Mucosa of stomach (tissue), 1 donor: ENCODE measurements at regions not wholly inside any gene's neighbourhood (a gene's known extent, or its start where the extent isn't known, plus 50 kb on each side); places are given as distances from the start of the nearest gene placed in this dataset.
"Not testable (repeated sequence)": the region's sequence is repeated elsewhere in the genome, so short reads cannot be mapped to it uniquely, and the experiment has no call there.

ENCODE experiments used
- H3K27me3 ChIP-seq: one replicate; pipeline ENCODE4 v1.7.0; 2013; ENCODE audit warnings: mild to moderate bottlenecking, low read length; ENCODE audit not compliant: control insufficient read depth, insufficient read depth
- H3K36me3 ChIP-seq: one replicate; pipeline ENCODE4 v1.7.0; 2013; ENCODE audit warnings: low read length; ENCODE audit not compliant: control insufficient read depth, insufficient read depth
- H3K4me1 ChIP-seq: one replicate; pipeline ENCODE4 v1.7.0; 2013; ENCODE audit warnings: mild to moderate bottlenecking, low read length; ENCODE audit not compliant: control insufficient read depth, insufficient read depth
- H3K4me3 ChIP-seq: one replicate; pipeline ENCODE4 v1.7.0; 2013; ENCODE audit warnings: low read length
- H3K9ac ChIP-seq: one replicate; pipeline ENCODE4 v1.7.0; 2013; ENCODE audit warnings: mild to moderate bottlenecking, low read length, moderate library complexity
- H3K9me3 ChIP-seq: one replicate; pipeline ENCODE4 v1.7.0; 2013; ENCODE audit warnings: mild to moderate bottlenecking, low read length, moderate library complexity; ENCODE audit not compliant: control insufficient read depth
- donor health status: Pancreatic carcinoma.

DNA sequence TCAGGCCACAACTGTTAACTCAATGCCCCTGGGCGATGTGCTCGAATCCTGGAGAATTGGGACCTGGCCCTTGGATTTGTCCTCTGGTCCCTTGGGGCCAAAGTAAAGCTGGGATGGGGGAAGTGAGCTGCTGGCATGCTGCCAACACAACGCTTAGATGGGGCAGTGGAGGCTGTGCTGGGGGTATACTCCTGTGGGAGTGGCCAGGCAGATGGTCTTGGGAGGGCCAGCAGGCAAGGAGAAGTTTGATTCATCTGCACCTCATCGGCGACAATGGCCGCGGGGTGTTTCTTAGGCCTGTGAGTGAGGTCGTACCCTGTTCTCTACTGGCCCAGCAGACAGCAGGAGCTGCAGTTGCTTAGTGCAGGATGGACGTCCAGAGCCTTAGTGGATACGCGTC lies 139.0 kb upstream of the MTPN start:
- Histone ChIP-seq H3K4me3 (no peak overlapping the region), H3K9me3 (no peaks in the 10 kb centered on the region), H3K36me3 (no peaks in the 10 kb centered on the region), H3K9ac (no peak overlapping the region), H3K27me3 (no peaks in the 10 kb centered on the region), H3K4me1 (peaks cover 6% of the 10 kb centered on the region)

DNA sequence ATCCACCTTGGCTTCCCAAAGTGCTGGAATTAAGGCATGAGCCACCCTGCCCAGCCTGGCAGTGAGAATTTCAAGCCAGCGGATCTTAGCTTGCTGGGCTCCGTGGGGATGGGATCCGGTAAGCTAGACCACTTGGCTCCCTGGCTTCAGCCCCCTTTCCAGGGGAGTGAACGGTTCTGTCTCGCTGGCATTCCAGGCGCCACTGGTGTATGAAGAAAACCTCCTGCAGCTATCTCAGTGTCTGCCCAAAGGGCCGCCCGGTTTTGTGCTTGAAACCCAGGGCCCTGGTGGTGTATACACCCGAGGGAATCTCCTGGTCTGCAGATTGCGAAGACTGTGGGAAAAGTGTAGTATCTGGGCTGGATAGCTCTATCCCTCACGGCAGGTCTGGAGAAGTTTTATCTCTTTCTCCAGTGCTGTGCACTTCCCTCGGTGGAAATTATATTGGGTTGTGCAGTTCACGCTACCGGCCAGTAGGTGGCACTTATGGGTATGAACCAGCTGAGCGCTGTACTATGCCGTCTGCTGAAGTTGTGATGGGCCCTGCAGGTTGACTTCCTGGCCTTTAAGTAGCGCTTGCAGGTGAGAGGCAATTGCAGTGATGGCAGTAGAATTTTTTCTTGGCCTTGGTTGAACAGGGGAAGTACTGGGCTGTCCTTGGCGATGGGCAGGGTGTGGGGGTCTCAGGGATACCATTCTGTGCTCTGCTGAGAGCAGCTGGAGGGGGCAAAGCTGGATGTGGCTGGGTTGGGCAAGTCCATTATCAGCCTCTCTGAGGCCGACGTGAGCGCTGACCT lies 138.0 kb upstream of the MTPN start:
- Histone ChIP-seq H3K4me3 (no peak overlapping the region), H3K27me3 (no peaks in the 10 kb centered on the region), H3K36me3 (no peaks in the 10 kb centered on the region), H3K9ac (no peak overlapping the region), H3K4me1 (peaks cover 6% of the 10 kb centered on the region), H3K9me3 (no peaks in the 10 kb centered on the region)

DNA sequence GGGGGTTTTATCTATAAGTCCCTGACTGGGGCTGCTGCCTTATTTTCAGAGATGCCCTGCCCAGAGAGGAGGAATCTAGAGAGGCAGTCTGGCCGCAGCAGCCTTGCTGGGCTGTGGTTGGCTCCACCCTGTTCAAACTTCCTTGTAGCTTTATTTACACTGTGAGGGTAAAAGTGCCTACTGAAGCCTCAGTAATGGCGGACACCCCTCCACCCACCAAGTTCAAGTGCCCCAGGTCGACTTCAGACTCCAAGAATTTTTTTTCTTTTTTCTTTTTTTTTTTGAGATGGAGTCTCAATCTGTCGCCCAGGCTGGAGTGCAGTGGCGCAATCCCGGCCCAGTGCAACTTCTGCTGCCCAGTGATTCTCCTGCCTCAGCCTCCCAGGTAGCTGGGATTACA lies 137.3 kb upstream of the MTPN start:
- not testable (repeated sequence) for H3K4me1 ChIP-seq, H3K9ac ChIP-seq, H3K9me3 ChIP-seq, H3K36me3 ChIP-seq, H3K27me3 ChIP-seq, H3K4me3 ChIP-seq

DNA sequence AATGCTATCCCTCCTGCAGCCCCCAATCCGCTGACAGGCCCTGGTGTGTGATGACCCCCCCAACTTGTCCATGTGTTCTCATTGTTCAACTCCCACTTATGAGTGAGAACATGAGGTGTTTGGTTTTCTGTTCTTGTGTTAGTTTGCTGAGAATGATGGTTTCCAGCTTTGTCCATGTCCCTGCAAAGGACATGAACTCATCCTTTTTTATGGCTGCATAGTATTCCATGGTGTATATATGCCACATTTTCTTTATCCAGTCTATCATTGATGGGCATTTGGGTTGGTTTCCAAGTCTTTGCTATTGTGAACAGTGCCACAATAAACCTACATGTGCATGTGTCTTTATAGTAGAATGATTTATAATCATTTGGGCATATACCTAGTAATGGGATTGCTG lies 131.9 kb upstream of the MTPN start:
- H3K27me3 ChIP-seq, H3K9me3 ChIP-seq, H3K4me1 ChIP-seq, H3K9ac ChIP-seq, H3K4me3 ChIP-seq, H3K36me3 ChIP-seq: not testable (repeated sequence)

DNA sequence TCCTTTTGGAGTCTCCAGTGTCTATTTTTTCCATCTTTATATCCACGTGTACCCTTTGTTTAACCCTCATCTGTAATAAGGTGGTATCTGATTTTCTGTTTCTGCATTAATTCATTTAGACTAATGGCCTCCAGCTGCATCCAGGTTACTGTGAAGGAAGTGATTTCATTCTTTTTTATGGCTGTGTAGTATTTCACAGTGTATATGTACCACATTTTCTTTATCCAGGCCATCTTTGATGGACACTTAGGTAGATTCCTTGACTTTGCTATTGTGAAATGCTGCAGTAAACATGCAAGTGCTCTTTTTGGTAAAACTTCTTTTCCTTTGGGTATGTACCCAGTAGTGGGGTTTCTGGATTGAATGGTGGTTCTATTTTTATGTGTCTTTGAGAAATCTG lies 128.0 kb upstream of the MTPN start:
- Histone ChIP-seq H3K4me3 (no peak overlapping the region), H3K36me3 (no peaks in the 10 kb centered on the region), H3K9ac (no peak overlapping the region), H3K9me3 (no peaks in the 10 kb centered on the region), H3K4me1 (no peaks in the 10 kb centered on the region), H3K27me3 (no peaks in the 10 kb centered on the region)

DNA sequence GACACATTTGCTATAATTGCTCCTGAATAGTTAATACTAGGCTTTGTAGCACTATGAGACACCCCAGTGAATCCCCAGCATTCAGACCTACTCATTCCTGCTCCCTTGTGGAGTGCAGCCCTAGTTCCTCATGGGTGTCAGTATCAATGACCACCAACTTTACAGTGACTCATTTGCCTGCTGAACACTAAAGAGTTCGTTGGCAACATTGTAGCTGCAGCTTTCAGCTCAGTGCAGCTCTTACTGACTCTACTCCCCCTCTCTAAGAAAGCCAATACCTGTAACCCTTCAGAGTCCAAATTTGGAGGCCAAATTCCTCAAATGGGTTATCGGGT lies 127.1 kb upstream of the MTPN start:
- no peaks in the 10 kb centered on the region for H3K4me1 ChIP-seq
- no peaks in the 10 kb centered on the region for H3K36me3 ChIP-seq
- no peak overlapping the region for H3K9ac ChIP-seq
- no peak overlapping the region for H3K4me3 ChIP-seq
- no peaks in the 10 kb centered on the region for H3K9me3 ChIP-seq
- no peaks in the 10 kb centered on the region for H3K27me3 ChIP-seq

DNA sequence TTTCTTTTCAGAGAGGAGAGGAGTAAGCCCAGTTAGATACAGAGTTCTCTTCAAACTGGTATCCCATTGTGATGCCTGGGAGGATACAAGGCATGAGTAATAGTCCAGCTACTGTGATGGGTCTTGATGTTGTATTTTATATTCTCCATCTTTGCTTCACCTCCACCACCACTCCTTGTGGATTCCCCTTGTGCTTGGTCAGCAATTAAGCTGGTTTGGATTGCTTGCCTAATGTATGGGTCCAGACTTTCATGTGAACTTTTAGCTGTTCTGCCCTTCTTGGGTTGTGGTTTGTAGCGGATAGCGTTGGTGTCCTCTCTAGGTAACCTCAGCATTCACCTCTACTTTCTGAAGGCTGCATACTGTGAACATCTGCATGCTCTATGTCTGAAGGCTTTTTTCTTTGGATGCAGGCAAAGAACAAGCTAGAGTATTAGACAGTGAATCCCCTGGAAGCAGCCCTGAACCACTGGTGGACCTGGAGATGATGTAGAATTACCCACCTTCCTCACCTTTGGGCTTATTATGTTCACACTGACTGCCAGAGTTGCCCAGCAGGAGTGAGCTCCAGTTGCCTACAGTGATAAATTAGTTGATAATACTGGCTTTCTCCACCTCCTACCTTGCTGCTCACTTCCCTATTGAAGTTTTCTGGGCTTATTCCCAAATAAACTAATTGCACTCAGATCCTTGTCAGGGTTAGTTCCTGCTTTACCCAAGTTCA lies 126.5 kb upstream of the MTPN start:
- no peaks in the 10 kb centered on the region for H3K36me3 ChIP-seq
- no peak overlapping the region for H3K4me3 ChIP-seq
- H3K4me1 ChIP-seq = no peaks in the 10 kb centered on the region
- H3K9ac ChIP-seq = no peak overlapping the region
- no peaks in the 10 kb centered on the region for H3K9me3 ChIP-seq
- no peaks in the 10 kb centered on the region for H3K27me3 ChIP-seq

DNA sequence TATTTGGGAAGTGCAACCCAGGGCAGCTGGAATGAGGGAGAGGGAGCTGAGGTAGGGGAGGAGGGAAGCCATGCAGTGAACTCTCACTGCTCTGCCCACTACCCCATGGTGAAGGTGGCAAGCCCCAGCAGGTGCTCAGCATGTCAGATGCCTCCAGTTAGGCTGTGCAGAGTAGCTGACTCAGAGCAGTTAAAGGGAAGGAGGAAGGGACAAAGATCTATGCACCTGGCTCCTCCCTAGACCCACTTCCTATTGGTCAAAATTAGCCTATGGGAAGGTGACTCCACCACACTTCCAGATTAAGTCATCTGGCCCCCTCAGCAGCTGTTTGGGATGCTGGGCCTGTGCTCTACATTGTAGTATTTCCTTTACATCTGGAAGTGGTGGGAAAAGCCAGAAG lies 125.7 kb upstream of the MTPN start:
- Histone ChIP-seq H3K4me1 (no peaks in the 10 kb centered on the region), H3K36me3 (no peaks in the 10 kb centered on the region), H3K27me3 (no peaks in the 10 kb centered on the region), H3K9ac (no peak overlapping the region), H3K9me3 (no peaks in the 10 kb centered on the region), H3K4me3 (no peak overlapping the region)

DNA sequence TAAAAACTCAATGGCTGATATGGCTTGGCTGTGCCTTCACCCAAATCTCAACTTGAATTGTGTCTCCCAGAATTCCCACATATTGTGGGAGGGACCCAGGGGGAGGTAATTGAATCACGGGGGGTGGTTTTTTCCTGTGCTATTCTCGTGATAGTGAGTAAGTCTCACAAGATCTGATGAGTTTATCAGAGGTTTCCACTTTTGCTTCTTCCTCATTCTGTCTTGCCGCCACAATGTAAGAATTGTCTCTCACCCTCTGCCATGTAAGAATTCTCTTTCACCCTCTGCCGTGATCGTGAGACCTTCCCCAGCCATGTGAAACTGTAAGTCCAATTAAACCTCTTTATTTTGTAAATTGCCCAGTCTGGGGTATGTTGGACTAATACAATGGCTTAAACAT lies 115.6 kb upstream of the MTPN start:
- not testable (repeated sequence) for H3K4me1 ChIP-seq, H3K9ac ChIP-seq, H3K27me3 ChIP-seq, H3K4me3 ChIP-seq, H3K9me3 ChIP-seq, H3K36me3 ChIP-seq

DNA sequence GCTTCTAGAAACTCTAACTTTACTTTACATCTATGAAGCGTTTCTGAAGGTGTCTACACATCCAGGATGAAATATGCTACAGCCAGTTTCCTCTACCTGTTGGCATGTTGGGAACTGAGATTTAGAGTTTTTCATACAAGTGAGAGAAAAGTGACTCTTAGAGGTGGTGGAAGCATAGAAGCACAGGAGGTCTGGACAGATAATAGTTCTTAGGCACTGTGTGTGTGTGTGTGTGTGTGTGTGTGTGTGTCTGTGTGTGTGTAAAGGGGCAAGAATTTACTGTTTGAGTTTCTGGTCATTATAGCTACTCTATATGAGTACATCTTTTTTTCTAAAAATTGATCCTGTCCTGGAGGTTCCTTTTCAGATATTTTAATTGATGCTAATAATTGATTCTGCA lies 110.7 kb upstream of the MTPN start:
- Histone ChIP-seq H3K4me1 (no peaks in the 10 kb centered on the region), H3K27me3 (no peaks in the 10 kb centered on the region), H3K4me3 (no peak overlapping the region), H3K9ac (no peak overlapping the region), H3K36me3 (no peaks in the 10 kb centered on the region), H3K9me3 (no peaks in the 10 kb centered on the region)

DNA sequence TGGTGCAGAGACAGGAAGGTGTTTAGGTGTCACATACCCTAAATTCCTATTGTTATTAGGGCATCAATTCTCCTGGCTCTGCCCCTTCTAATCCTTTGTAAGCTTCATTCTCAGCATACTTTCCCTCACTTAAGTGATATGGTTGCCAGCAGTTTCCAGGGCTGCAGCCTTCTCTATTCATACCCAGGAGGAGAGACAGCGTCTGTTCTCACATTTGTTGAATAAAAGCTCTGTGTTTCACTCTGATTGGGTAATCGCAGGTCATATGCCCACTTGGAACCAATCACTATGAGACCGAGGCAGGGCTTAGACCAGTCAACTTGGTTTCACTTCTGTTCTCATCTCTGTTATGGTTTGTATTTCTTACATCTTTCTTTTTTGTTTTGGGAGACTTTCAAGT lies 109.6 kb upstream of the MTPN start:
- Histone ChIP-seq H3K9ac (peak overlapping the region; percentile 14), H3K4me3 (no peak overlapping the region), H3K36me3 (no peaks in the 10 kb centered on the region), H3K9me3 (no peaks in the 10 kb centered on the region), H3K4me1 (no peaks in the 10 kb centered on the region), H3K27me3 (no peaks in the 10 kb centered on the region)

DNA sequence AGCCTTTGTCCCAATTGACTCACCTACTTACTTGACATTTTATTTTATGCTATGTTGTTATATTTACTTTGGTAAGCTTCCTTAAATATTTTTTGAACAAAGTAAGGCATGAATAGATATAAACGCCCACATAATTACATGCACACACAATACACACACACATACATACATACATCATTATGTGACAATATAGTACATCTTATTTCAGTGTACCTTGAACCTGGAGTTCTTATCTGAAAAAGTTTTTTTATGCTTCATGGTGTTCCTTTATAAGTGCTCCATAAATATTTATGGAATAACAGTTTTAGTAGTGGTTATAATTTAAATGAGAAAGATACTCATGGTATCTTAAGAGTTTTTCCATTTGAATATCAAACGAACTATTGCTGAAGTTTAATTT lies 102.8 kb upstream of the MTPN start:
- no peaks in the 10 kb centered on the region for H3K9me3 ChIP-seq
- no peaks in the 10 kb centered on the region for H3K27me3 ChIP-seq
- H3K36me3 ChIP-seq = no peaks in the 10 kb centered on the region
- H3K4me1 ChIP-seq = no peaks in the 10 kb centered on the region
- H3K4me3 ChIP-seq = no peak overlapping the region
- H3K9ac ChIP-seq = no peak overlapping the region
